ENCODE measurements at regions not wholly inside any gene's neighbourhood (a gene's known extent, or its start where the extent isn't known, plus 50 kb on each side); places are given as distances from the start of the nearest gene placed in this dataset.

- no peak for DNase-seq (ENCODE audit: low spot score)
- ATAC-seq: no peak
These were observed 335.8 kb upstream of the MKI67 start for GRCh38 chr10:128461991-128462390.

GRCh38 chr10:128462844-128463243, 336.6 kb upstream of the MKI67 start:
- no peak for DNase-seq (ENCODE audit: low spot score)

GRCh38 chr10:128463991-128464760, 338.0 kb upstream of the MKI67 start:
- DNase-seq (ENCODE audit: low spot score): peak; percentile 84
- peak; percentile 53 for ATAC-seq

More at GRCh38 chr10:128462844-128463243, 336.6 kb upstream of the MKI67 start:
- no peak for ATAC-seq

- ATAC-seq (no peak), DNase-seq (ENCODE audit: low spot score) (no peak)
These were observed 339.5 kb upstream of the MKI67 start for GRCh38 chr10:128465697-128466096.

GRCh38 chr10:128466831-128467371, 340.7 kb upstream of the MKI67 start:
- DNase-seq (ENCODE audit: low spot score): no peak
- ATAC-seq: no peak

GRCh38 chr10:128468462-128468861, 342.2 kb upstream of the MKI67 start:
- ATAC-seq (peak; percentile 32), DNase-seq (ENCODE audit: low spot score) (no peak)

- no peak for ATAC-seq
These were observed 343.3 kb upstream of the MKI67 start for GRCh38 chr10:128469515-128469914.

GRCh38 chr10:128470321-128470965, 344.2 kb upstream of the MKI67 start:
- no peak for DNase-seq (ENCODE audit: low spot score)
- ATAC-seq: no peak

More at GRCh38 chr10:128469515-128469914, 343.3 kb upstream of the MKI67 start:
- DNase-seq (ENCODE audit: low spot score): no peak

- ATAC-seq (no peak), DNase-seq (ENCODE audit: low spot score) (no peak)
These were observed 344.9 kb upstream of the MKI67 start for GRCh38 chr10:128471151-128471550.

- DNase-seq (ENCODE audit: low spot score) (no peak), ATAC-seq (no peak)
These were observed 346.0 kb upstream of the MKI67 start for GRCh38 chr10:128472196-128472595.

GRCh38 chr10:128473396-128473795, 347.2 kb upstream of the MKI67 start:
- ATAC-seq (no peak), DNase-seq (ENCODE audit: low spot score) (no peak)

GRCh38 chr10:128473911-128474310, 347.7 kb upstream of the MKI67 start:
- ATAC-seq (no peak), DNase-seq (ENCODE audit: low spot score) (no peak)

- no peak for ATAC-seq
- no peak for DNase-seq (ENCODE audit: low spot score)
These were observed 348.3 kb upstream of the MKI67 start for GRCh38 chr10:128474571-128474970.

GRCh38 chr10:128475686-128476367, 349.6 kb upstream of the MKI67 start:
- no peak for DNase-seq (ENCODE audit: low spot score)
- no peak for ATAC-seq

GRCh38 chr10:128476368-128476725, 350.1 kb upstream of the MKI67 start:
- DNase-seq (ENCODE audit: low spot score) (no peak), ATAC-seq (no peak)

- no peak for DNase-seq (ENCODE audit: low spot score)
- ATAC-seq: no peak
These were observed 350.6 kb upstream of the MKI67 start for GRCh38 chr10:128476845-128477244.

GRCh38 chr10:128480601-128481000, 354.4 kb upstream of the MKI67 start:
- no peak for ATAC-seq
- DNase-seq (ENCODE audit: low spot score): no peak

- DNase-seq (ENCODE audit: low spot score): no peak
- no peak for ATAC-seq
These were observed 355.1 kb upstream of the MKI67 start for GRCh38 chr10:128481152-128481840.

- DNase-seq (ENCODE audit: low spot score) (no peak), ATAC-seq (no peak)
These were observed 355.8 kb upstream of the MKI67 start for GRCh38 chr10:128482052-128482451.

- no peak for DNase-seq (ENCODE audit: low spot score)
- ATAC-seq: no peak
These were observed 357.0 kb upstream of the MKI67 start for GRCh38 chr10:128483216-128483615.

GRCh38 chr10:128484041-128484440, 357.8 kb upstream of the MKI67 start:
- ATAC-seq (no peak), DNase-seq (ENCODE audit: low spot score) (no peak)
